CD4-positive, alpha-beta T cell (primary cell): ENCODE measurements at regions not wholly inside any gene's neighbourhood (a gene's known extent, or its start where the extent isn't known, plus 50 kb on each side); places are given as distances from the start of the nearest gene placed in this dataset.

Experiments
- ATAC-seq: fragments of 200-7000 bp; cut with Tn5 transposase; one replicate; pipeline ENCODE4 v1.10.0; 2022; ENCODE audit warnings: mild to moderate bottlenecking; ENCODE audit not compliant: poor library complexity
- CTCF ChIA-PET: fragments of 350-600 bp; sonication (Branson Sonifier 250); formaldehyde crosslinking; loops from one replicate; lab custom pipeline; 2021; ENCODE audit warnings: antibody characterized with exemption, inconsistent platforms; lab: Charles Lee
- POLR2A ChIA-PET: fragments of 350-600 bp; sonication (Branson Sonifier 250); formaldehyde crosslinking; loops from one replicate; lab custom pipeline; 2021; ENCODE audit warnings: antibody characterized with exemption, inconsistent platforms; lab: Charles Lee
- DNase-seq, 14 experiments: peaks; one replicate each; pipeline ENCODE4 v3.0.0-alpha.2; 2013 to 2020; ENCODE audit warnings: mixed read lengths in 2 of 14
- H3K27ac ChIP-seq, 2 donors: one replicate each; pipeline versions ENCODE4 v1.5.1 to v1.7.0; 2013; ENCODE audit warnings: low read length in 2 of 2, low read depth in 1 of 2, mild to moderate bottlenecking in 1 of 2
- H3K27me3 ChIP-seq, 2 experiments: 1 replicate in 1 of 2; 2 replicates in 1 of 2; pipeline versions ENCODE4 v1.6.1 to v1.7.0; 2013; ENCODE audit warnings: low read length in 2 of 2, control low read depth in 1 of 2, mild to moderate bottlenecking in 1 of 2, moderate library complexity in 1 of 2; ENCODE audit not compliant: insufficient read depth in 2 of 2, control insufficient read depth in 1 of 2
- H3K36me3 ChIP-seq: one replicate; pipeline ENCODE4 v1.6.1; 2013; ENCODE audit warnings: low read length, control low read depth; ENCODE audit not compliant: insufficient read depth
- H3K4me1 ChIP-seq: one replicate; pipeline ENCODE4 v1.6.1; 2013; ENCODE audit warnings: low read length, control low read depth; ENCODE audit not compliant: insufficient read depth
- H3K4me3 ChIP-seq: one replicate; pipeline ENCODE4 v1.5.1; 2013; ENCODE audit warnings: mild to moderate bottlenecking, low read length, moderate library complexity
- H3K9me3 ChIP-seq, 2 experiments: 1 replicate in 1 of 2; 2 replicates in 1 of 2; pipeline versions ENCODE4 v1.6.1 to v1.7.0; 2013; ENCODE audit warnings: low read length in 2 of 2, mild to moderate bottlenecking in 2 of 2, control low read depth in 1 of 2, moderate library complexity in 1 of 2; ENCODE audit not compliant: control insufficient read depth in 1 of 2, insufficient read depth in 1 of 2
- H3K27ac Mint-ChIP-seq: one replicate; pipeline ENCODE4 v1.8.0; 2020; ENCODE audit warnings: mixed read lengths
- H3K27me3 Mint-ChIP-seq: one replicate; pipeline ENCODE4 v1.8.0; 2021; ENCODE audit warnings: mixed read lengths
- H3K36me3 Mint-ChIP-seq: one replicate; pipeline ENCODE4 v1.8.0; 2021; ENCODE audit warnings: low read depth, mixed read lengths
- H3K4me1 Mint-ChIP-seq: one replicate; pipeline ENCODE4 v1.8.0; 2021; ENCODE audit warnings: low read depth, mixed read lengths
- H3K4me3 Mint-ChIP-seq: one replicate; pipeline ENCODE4 v1.8.0; 2020; ENCODE audit warnings: mild to moderate bottlenecking, mixed read lengths
- H3K9me3 Mint-ChIP-seq: one replicate; pipeline ENCODE4 v1.8.0; 2020; ENCODE audit warnings: mixed read lengths
- intact Hi-C, 2 experiments: fragments of 100-400 bp; cut with DNase I in 1 of 2; cut with micrococcal nuclease in 1 of 2; formaldehyde crosslinking; loops; one replicate each; pipeline versions ENCODE4 v1.15.1 to v1.9.0; 2023 to 2025; cut with DNase I, micrococcal nuclease
- TF ChIP-seq, protein P1 (sequence below): fragments of 200-600 bp; IDR thresholded peaks from one replicate; pipeline ENCODE4 v1.8.0; 2022; ENCODE audit warnings: antibody characterized with exemption, mild to moderate bottlenecking

DNA sequence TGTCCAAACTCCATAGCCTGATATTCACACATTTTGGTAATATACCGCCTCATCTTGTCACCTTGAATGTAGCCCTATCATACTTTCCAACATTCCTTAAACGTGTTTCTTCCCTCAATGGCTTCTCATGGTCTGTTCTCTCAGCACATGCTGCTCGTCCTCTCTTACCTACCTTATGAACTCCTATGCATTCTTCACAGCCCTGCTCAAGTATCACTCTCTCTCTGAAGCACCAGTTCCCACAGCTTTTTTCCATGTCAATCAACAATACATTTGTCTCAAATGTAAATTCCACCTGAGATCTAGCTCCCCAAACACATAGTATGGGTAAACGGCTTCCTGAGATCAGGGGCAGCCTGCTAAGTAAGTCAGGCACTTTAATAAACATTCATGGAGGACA lies 85.2 kb upstream of the ZMIZ1 start:
- TF ChIP-seq, protein P1, sequence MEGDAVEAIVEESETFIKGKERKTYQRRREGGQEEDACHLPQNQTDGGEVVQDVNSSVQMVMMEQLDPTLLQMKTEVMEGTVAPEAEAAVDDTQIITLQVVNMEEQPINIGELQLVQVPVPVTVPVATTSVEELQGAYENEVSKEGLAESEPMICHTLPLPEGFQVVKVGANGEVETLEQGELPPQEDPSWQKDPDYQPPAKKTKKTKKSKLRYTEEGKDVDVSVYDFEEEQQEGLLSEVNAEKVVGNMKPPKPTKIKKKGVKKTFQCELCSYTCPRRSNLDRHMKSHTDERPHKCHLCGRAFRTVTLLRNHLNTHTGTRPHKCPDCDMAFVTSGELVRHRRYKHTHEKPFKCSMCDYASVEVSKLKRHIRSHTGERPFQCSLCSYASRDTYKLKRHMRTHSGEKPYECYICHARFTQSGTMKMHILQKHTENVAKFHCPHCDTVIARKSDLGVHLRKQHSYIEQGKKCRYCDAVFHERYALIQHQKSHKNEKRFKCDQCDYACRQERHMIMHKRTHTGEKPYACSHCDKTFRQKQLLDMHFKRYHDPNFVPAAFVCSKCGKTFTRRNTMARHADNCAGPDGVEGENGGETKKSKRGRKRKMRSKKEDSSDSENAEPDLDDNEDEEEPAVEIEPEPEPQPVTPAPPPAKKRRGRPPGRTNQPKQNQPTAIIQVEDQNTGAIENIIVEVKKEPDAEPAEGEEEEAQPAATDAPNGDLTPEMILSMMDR: no peak
- H3K4me3 ChIP-seq: no peak overlapping the region
- peaks cover 8% of the 10 kb centered on the region for H3K4me1 ChIP-seq
- Mint-ChIP-seq H3K27me3 (no peaks in the 10 kb centered on the region), H3K9me3 (no peaks in the 10 kb centered on the region), H3K4me3 (no peak overlapping the region), H3K36me3 (no peaks in the 10 kb centered on the region), H3K4me1 (peaks cover 13% of the 10 kb centered on the region), H3K27ac (no peak overlapping the region)
- intact Hi-C loops: no loop called here
- ATAC-seq (no peak), DNase-seq (no peak)
- CTCF ChIA-PET: no interaction called here
- POLR2A ChIA-PET: no interaction called here
- H3K36me3 ChIP-seq: no peaks in the 10 kb centered on the region
- no peaks in the 10 kb centered on the region for H3K27me3 ChIP-seq
- H3K9me3 ChIP-seq: peaks cover 0 to 2% of the 10 kb centered on the region in 2 experiments
- H3K27ac ChIP-seq: no peak overlapping the region

DNA sequence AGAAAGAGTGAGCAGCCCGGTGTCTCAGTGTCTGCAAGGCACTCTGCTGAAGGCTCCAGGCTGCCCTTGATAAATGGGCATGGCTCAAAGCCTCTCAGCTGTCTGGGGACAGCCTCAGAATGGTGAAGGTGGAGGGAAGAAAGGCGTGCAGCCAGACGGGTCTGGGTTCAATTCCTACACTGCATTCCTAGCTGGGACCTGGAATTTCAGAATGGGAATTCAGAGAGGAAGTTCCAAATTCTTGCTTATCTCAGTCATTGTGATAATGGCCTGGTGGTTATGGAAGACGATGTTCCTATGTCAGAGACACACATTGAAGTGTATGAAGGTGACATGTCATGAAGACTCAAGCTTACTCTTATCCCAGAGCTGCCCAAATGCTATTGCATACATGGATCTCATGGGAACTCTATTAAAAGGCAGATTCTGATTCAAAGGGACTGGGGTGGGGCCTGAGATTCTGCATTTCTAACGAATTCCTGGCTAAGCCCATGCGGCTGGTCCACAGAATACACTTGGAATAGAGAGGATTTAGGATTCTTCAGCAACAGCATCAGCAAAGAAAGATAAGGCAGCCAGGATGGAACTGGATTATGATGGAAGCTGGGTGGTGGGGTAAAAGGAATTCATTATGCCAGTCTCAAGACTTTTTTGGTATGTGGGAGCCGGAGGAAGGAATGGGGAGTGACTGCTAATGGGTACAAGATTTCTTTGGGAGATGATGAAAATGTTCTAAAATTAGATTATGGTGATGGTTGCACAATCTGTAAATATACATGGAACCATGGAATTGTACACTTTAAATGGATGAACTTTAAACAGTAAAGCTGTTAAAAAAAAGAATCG lies 82.6 kb upstream of the ZMIZ1 start:
- H3K4me1 Mint-ChIP-seq: peaks cover 6% of the 10 kb centered on the region
- no peaks in the 10 kb centered on the region for H3K27me3 ChIP-seq
- TF ChIP-seq, protein P1: no peak
- no peak overlapping the region for H3K4me3 ChIP-seq
- no peak overlapping the region for H3K27ac ChIP-seq
- no peaks in the 10 kb centered on the region for H3K36me3 Mint-ChIP-seq
- H3K4me3 Mint-ChIP-seq: no peak overlapping the region
- no peaks in the 10 kb centered on the region for H3K9me3 Mint-ChIP-seq
- ATAC-seq (no peak), DNase-seq (no peak)
- H3K36me3 ChIP-seq: no peaks in the 10 kb centered on the region
- H3K27ac Mint-ChIP-seq: no peak overlapping the region
- H3K27me3 Mint-ChIP-seq: no peaks in the 10 kb centered on the region
- intact Hi-C loops: no loop called here
- H3K4me1 ChIP-seq: peaks cover 7% of the 10 kb centered on the region
- POLR2A ChIA-PET: no interaction called here
- CTCF ChIA-PET: no interaction called here
- H3K9me3 ChIP-seq: peaks cover 0 to 7% of the 10 kb centered on the region in 2 experiments

DNA sequence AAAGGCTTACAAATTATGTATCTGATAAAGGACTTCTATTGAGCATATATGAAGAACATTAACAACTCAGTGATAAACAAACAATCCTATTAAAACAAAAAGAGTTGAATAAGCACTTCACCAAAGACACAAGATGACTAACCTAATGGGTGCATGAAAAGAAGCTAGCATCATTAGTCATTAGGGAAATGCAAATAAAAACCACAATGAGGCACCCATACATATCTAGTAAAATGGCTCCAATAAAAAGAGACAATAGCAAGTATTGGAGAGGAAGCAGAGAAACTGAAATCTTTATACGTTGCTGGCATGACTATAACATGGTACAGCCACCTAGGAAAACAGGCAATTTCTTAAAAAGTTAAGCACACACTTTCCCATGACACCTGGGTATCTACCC lies 77.6 kb upstream of the ZMIZ1 start:
- Histone ChIP-seq H3K36me3 (no peaks in the 10 kb centered on the region), H3K27ac (no peak overlapping the region), H3K4me1 (peaks cover 14% of the 10 kb centered on the region), H3K27me3 (no peaks in the 10 kb centered on the region), H3K4me3 (no peak overlapping the region), H3K9me3 (peaks cover 0 to 7% of the 10 kb centered on the region in 2 experiments)
- H3K4me1 Mint-ChIP-seq: no peaks in the 10 kb centered on the region
- no peak overlapping the region for H3K4me3 Mint-ChIP-seq
- no peak overlapping the region for H3K27ac Mint-ChIP-seq
- ChIA-PET POLR2A (no interaction called here), CTCF (no interaction called here)
- intact Hi-C loops: no loop called here
- ATAC-seq: no peak
- TF ChIP-seq, protein P1: no peak
- no peaks in the 10 kb centered on the region for H3K27me3 Mint-ChIP-seq
- no peaks in the 10 kb centered on the region for H3K9me3 Mint-ChIP-seq
- DNase-seq: peak in 1 of 14 experiments; percentile 19
- H3K36me3 Mint-ChIP-seq: no peaks in the 10 kb centered on the region
